K562 (cell line): ENCODE measurements at regions not wholly inside any gene's neighbourhood (a gene's known extent, or its start where the extent isn't known, plus 50 kb on each side); places are given as distances from the start of the nearest gene placed in this dataset.

Experiments
- ARID2 ChIP-seq: fragments of 450-650 bp; IDR thresholded peaks from 2 replicates; pipeline ENCODE4 v1.6.1; 2017; ENCODE audit warnings: antibody characterized with exemption, mild to moderate bottlenecking
- CREB3 ChIP-seq: fragments of 450-650 bp; conservative IDR thresholded peaks from 2 replicates; pipeline ENCODE4 v1.6.1; 2016; ENCODE audit warnings: missing genetic modification characterization, low read depth, mild to moderate bottlenecking, missing compliant biosample characterization, moderate library complexity
- CREBBP ChIP-seq: IDR thresholded peaks from one replicate; pipeline ENCODE4 v1.6.1; 2012; ENCODE audit warnings: low read depth, mild to moderate bottlenecking, control low read depth, inconsistent platforms, low read length
- ZNF318 ChIP-seq, 2 experiments: fragments of 450-650 bp; IDR thresholded peaks; 2 replicates each; pipeline ENCODE4 v1.6.1; 2016; ENCODE audit warnings: mild to moderate bottlenecking in 2 of 2, borderline replicate concordance in 1 of 2, low read depth in 1 of 2, moderate library complexity in 1 of 2

GRCh38 chr13:74005320-74006157, 128.7 kb downstream of the KLF12 start (continued):
- TF ChIP-seq ZNF318 (IDR thresholded peaks at IDR 0.05; ENCODE audit: borderline replicate concordance in 1 of 2, low read depth in 1 of 2) (no peak), ARID2 (no peak), CREBBP (no peak), CREB3 (tag) (no peak)
